ENCODE measurements at regions not wholly inside any gene's neighbourhood (a gene's known extent, or its start where the extent isn't known, plus 50 kb on each side); places are given as distances from the start of the nearest gene placed in this dataset.

- intact Hi-C loops (cut with DNase I), result no loop called here
- peaks cover 0 to 3% of the 10 kb centered on the region in 2 donors for H3K9me3 ChIP-seq
- H3K36me3 ChIP-seq, result no peaks in the 10 kb centered on the region
- TF ChIP-seq CTCF (IDR thresholded peaks at IDR 0.05) (no peak), EP300 (IDR thresholded peaks at IDR 0.05) (no peak), POLR2A (IDR thresholded peaks at IDR 0.05) (no peak)
- DNase-seq, result no peak
- no peak overlapping the region for H3K4me3 ChIP-seq
- H3K27ac ChIP-seq, result no peak overlapping the region
- no peaks in the 10 kb centered on the region for H3K4me1 ChIP-seq (ENCODE audit: insufficient read depth)
- 82 to 86% (median 84%) methylated on average over 4 of the region's 4 CpGs for WGBS, 3 donors
- H3K27me3 ChIP-seq, result no peaks in the 10 kb centered on the region
Observed at GRCh38 chr20:54759589-54759988, 284.2 kb downstream of the DOK5 start.

- DNase-seq, result no peak
- H3K27me3 ChIP-seq, result no peaks in the 10 kb centered on the region
- intact Hi-C loops (cut with DNase I), result no loop called here
- no peaks in the 10 kb centered on the region for H3K36me3 ChIP-seq
- no peak overlapping the region for H3K27ac ChIP-seq
- no peaks in the 10 kb centered on the region for H3K9me3 ChIP-seq
- H3K4me1 ChIP-seq (ENCODE audit: insufficient read depth), result no peaks in the 10 kb centered on the region
- WGBS, 3 donors, result 75 to 88% (median 78%) methylated on average over 2 of the region's 2 CpGs
- TF ChIP-seq CTCF (IDR thresholded peaks at IDR 0.05) (no peak), EP300 (IDR thresholded peaks at IDR 0.05) (no peak), POLR2A (IDR thresholded peaks at IDR 0.05) (no peak)
- no peak overlapping the region for H3K4me3 ChIP-seq
Observed at GRCh38 chr20:54746796-54747195, 271.4 kb downstream of the DOK5 start.

GRCh38 chr20:54745780-54746179 lies 270.4 kb downstream of the DOK5 start:
- Histone ChIP-seq H3K4me3 (no peak overlapping the region), H3K27ac (no peak overlapping the region), H3K4me1 (ENCODE audit: insufficient read depth) (no peaks in the 10 kb centered on the region), H3K27me3 (no peaks in the 10 kb centered on the region), H3K9me3 (no peaks in the 10 kb centered on the region), H3K36me3 (no peaks in the 10 kb centered on the region)
- no peak for TF ChIP-seq EP300 (IDR thresholded peaks at IDR 0.05)
- TF ChIP-seq CTCF (IDR thresholded peaks at IDR 0.05), result no peak
- no peak for TF ChIP-seq POLR2A (IDR thresholded peaks at IDR 0.05)
- intact Hi-C loops (cut with DNase I), result no loop called here
- DNase-seq, result no peak
- 80 to 90% (median 86%) methylated on average over 5 of the region's 5 CpGs for whole genome bisulfite sequencing, 3 donors

GRCh38 chr20:54744097-54744496 lies 268.7 kb downstream of the DOK5 start:
- Histone ChIP-seq H3K27ac (no peak overlapping the region), H3K36me3 (no peaks in the 10 kb centered on the region), H3K27me3 (no peaks in the 10 kb centered on the region), H3K4me3 (no peak overlapping the region), H3K9me3 (no peaks in the 10 kb centered on the region), H3K4me1 (ENCODE audit: insufficient read depth) (no peaks in the 10 kb centered on the region)
- intact Hi-C loops (cut with DNase I), result no loop called here
- no peak for DNase-seq
- TF ChIP-seq CTCF (IDR thresholded peaks at IDR 0.05), result no peak
- no peak for TF ChIP-seq POLR2A (IDR thresholded peaks at IDR 0.05)
- no peak for TF ChIP-seq EP300 (IDR thresholded peaks at IDR 0.05)
- WGBS, 3 donors, result 87 to 91% (median 88%) methylated on average over 2 of the region's 2 CpGs

- intact Hi-C loops (cut with DNase I), result no loop called here
- H3K27ac ChIP-seq, result no peak overlapping the region
- TF ChIP-seq CTCF (IDR thresholded peaks at IDR 0.05) (no peak), POLR2A (IDR thresholded peaks at IDR 0.05) (no peak), EP300 (IDR thresholded peaks at IDR 0.05) (no peak)
- no peak for DNase-seq
- no peaks in the 10 kb centered on the region for H3K4me1 ChIP-seq (ENCODE audit: insufficient read depth)
- H3K36me3 ChIP-seq, result no peaks in the 10 kb centered on the region
- H3K27me3 ChIP-seq, result no peaks in the 10 kb centered on the region
- WGBS, 3 donors, result 75 to 89% (median 80%) methylated on average over 1 of the region's 1 CpG
- no peaks in the 10 kb centered on the region for H3K9me3 ChIP-seq
- no peak overlapping the region for H3K4me3 ChIP-seq
Observed at GRCh38 chr20:54742193-54742592, 266.8 kb downstream of the DOK5 start.
